Prostate gland (tissue), 2 donors: ENCODE measurements at regions not wholly inside any gene's neighbourhood (a gene's known extent, or its start where the extent isn't known, plus 50 kb on each side); places are given as distances from the start of the nearest gene placed in this dataset.

Experiments used
- CTCF ChIP-seq, 4 experiments: fragments of 200-600 bp in 2 of 4; fragments of 450-650 bp in 2 of 4; sonication (generic) in 2 of 4; IDR thresholded peaks; 1 replicate in 3 of 4; 2 replicates in 1 of 4; pipeline ENCODE4 v1.5.1; 2016 to 2019; ENCODE audit warnings: antibody characterized with exemption in 4 of 4, mild to moderate bottlenecking in 2 of 4, moderate library complexity in 2 of 4
- POLR2A ChIP-seq: fragments of 450-650 bp; IDR thresholded peaks from one replicate; pipeline ENCODE4 v1.6.1; 2016; ENCODE audit warnings: antibody characterized with exemption, mild to moderate bottlenecking

- no peak for TF ChIP-seq CTCF (IDR thresholded peaks at IDR 0.05)
- no peak for TF ChIP-seq POLR2A
Observed at GRCh38 chr11:112539741-112540140, 279.1 kb upstream of the PLET1 start.
